Thymus (tissue), 11 donors: ENCODE measurements at regions not wholly inside any gene's neighbourhood (a gene's known extent, or its start where the extent isn't known, plus 50 kb on each side); places are given as distances from the start of the nearest gene placed in this dataset.

Experiments
- DNase-seq, 9 donors: peaks; one replicate each; pipeline ENCODE4 v3.0.0-alpha.2; 2013; ENCODE audit warnings: low spot score in 9 of 9, low read depth in 6 of 9, missing footprints in 1 of 9
- H3K27ac ChIP-seq, 2 donors: one replicate each; pipeline ENCODE4 v1.5.1; 2013; ENCODE audit warnings: control low read depth in 1 of 2, low read depth in 1 of 2, low read length in 1 of 2, mild to moderate bottlenecking in 1 of 2, moderate library complexity in 1 of 2
- H3K27me3 ChIP-seq, 2 donors: one replicate each; pipeline ENCODE4 v1.5.1; 2013; ENCODE audit warnings: low read length in 1 of 2; ENCODE audit not compliant: control insufficient read depth in 2 of 2, insufficient read depth in 1 of 2
- H3K36me3 ChIP-seq, 2 donors: one replicate each; pipeline ENCODE4 v1.5.1; 2013; ENCODE audit warnings: low read length in 1 of 2, mild to moderate bottlenecking in 1 of 2, moderate library complexity in 1 of 2; ENCODE audit not compliant: control insufficient read depth in 2 of 2, insufficient read depth in 2 of 2
- H3K4me1 ChIP-seq, 2 donors: one replicate each; pipeline ENCODE4 v1.5.1; 2013; ENCODE audit warnings: low read length in 2 of 2; ENCODE audit not compliant: control insufficient read depth in 2 of 2, insufficient read depth in 2 of 2
- H3K4me3 ChIP-seq, 2 donors: one replicate each; pipeline ENCODE4 v1.5.1; 2013; ENCODE audit warnings: low read length in 2 of 2, control low read depth in 1 of 2, mild to moderate bottlenecking in 1 of 2
- H3K9me3 ChIP-seq, 2 donors: one replicate each; pipeline ENCODE4 v1.5.1; 2013; ENCODE audit warnings: low read length in 1 of 2, mild to moderate bottlenecking in 1 of 2; ENCODE audit not compliant: control insufficient read depth in 2 of 2, insufficient read depth in 1 of 2
- WGBS: extraction: QIAGEN DNeasy Blood & Tissue Kit; methylation state at CpG from one replicate; pipeline ENCODE4 v1.1.7; 2013; 5-methylcytosine and 5-hydroxymethylcytosine counted together
- donor health status: healthy.

DNA sequence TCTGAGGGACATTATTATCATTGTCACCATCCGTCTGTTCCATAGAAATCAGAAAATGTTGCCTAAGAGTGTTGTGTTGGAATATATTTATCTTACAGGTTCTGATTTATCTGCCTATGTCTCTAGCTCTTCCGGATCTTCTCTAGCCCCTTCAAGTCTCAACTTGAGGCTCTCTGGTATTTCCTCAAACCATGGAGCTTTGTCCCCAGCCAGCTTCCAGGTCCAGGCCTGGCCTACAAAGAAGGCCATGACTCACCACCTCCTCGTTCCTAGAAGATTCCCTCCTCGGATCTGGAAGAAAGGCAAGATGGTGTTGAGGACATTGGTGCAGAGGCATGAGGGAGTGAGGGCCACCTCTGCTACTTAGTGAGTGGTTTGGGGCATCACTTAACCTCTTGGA is 122.1 kb upstream of the TRIB2 start:
- Histone ChIP-seq H3K27ac (no peak overlapping the region), H3K36me3 (no peaks in the 10 kb centered on the region), H3K4me1 (peaks cover 0 to 7% of the 10 kb centered on the region in 2 donors), H3K4me3 (no peak overlapping the region), H3K9me3 (peaks cover 0 to 3% of the 10 kb centered on the region in 2 donors), H3K27me3 (no peaks in the 10 kb centered on the region)
- over 99% methylated on average over 4 of the region's 4 CpGs for WGBS
- no peak for DNase-seq

DNA sequence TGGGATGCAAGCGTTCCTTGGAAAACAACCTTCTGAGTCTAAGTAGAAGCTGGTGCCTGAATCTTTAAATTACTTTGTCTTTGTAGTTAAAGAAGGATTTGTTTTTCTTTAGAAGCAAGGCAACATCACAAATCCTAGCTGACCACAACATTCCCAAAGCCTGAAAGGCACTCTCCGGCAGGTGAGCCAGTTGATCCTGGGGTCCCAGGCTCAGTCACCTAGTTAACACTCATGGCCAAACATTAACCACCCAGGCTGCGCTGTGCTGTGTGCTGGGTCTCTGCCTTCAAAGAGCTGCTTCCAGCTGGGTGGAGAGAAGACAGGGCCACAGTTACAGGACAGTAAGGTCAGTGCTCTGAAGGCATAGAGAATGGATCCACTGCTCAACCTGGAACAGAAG is 120.0 kb upstream of the TRIB2 start:
- Histone ChIP-seq H3K36me3 (no peaks in the 10 kb centered on the region), H3K4me1 (no peaks in the 10 kb centered on the region), H3K27me3 (no peaks in the 10 kb centered on the region), H3K27ac (no peak overlapping the region), H3K9me3 (no peaks in the 10 kb centered on the region), H3K4me3 (no peak overlapping the region)
- WGBS = 98% methylated on average over 3 of the region's 3 CpGs
- no peak for DNase-seq

DNA sequence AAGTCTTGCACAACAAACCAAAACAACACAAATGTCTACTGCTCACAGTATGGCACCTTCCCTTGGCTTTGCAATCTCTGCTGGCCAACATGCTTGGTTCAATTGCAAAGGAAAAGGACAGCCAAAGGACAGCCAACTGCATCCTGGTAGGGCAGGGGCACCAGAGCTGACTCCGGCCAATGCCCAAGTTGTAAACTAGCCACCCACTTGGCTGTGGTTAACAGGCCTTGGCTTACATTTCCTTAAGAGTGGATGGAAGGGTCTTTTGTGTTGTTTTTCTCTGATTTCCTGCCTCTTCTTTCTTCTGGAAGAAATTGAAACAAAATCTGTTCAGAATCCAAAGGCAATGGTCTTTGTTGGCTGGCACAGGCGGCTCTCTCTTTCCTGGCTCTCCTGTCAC is 119.1 kb upstream of the TRIB2 start:
- Histone ChIP-seq H3K4me1 (no peaks in the 10 kb centered on the region), H3K27me3 (no peaks in the 10 kb centered on the region), H3K36me3 (no peaks in the 10 kb centered on the region), H3K9me3 (no peaks in the 10 kb centered on the region), H3K27ac (no peak overlapping the region), H3K4me3 (no peak overlapping the region)
- 95% methylated on average over 2 of the region's 2 CpGs for WGBS
- DNase-seq = no peak

DNA sequence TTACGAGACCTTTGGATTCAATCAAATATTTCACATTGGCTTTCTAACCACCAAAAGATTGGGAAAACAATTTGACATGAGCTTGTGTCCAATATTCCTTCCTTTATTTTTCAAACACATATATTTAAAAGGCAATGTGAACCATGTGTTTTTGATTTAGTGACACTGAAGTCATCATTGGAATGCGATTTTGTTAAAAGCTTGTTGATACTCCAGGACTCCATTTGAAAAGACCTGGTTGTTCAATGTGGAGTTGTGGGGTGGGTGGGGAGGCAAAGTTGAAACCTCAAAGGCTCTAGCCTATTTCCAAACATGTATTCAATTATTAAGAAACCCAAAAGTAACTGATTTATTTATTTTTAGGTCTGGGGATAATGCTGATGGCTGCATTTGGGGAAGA is 114.1 kb upstream of the TRIB2 start:
- Histone ChIP-seq H3K27me3 (no peaks in the 10 kb centered on the region), H3K4me1 (no peaks in the 10 kb centered on the region), H3K9me3 (no peaks in the 10 kb centered on the region), H3K4me3 (no peak overlapping the region), H3K27ac (no peak overlapping the region), H3K36me3 (no peaks in the 10 kb centered on the region)
- DNase-seq = no peak
- WGBS = 97% methylated on average over 2 of the region's 2 CpGs

DNA sequence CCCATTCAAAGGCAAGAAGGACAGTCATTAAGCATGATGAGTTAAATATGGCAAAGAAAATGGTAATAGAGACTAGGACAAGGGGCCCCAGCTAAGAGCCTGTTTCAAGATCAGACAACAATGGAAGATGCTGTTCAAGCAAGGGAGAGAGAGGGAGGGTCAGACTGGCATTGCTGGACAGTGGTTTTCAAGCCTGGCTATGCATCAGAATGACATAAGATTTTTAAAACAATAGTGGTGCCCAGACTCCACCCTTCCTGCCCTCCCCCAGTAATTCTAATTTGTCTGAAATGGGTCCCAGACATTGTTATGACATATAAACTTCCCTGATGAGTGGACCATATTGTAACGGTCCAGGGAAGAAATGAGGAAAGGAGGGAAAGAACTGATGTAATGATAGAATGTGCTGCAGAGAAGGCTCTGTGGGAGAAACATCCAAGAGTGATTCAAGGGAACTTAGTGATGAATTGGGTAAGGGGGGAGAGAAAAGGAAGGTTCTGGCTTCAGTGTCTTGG is 112.9 kb upstream of the TRIB2 start:
- Histone ChIP-seq H3K4me3 (no peak overlapping the region), H3K27me3 (no peaks in the 10 kb centered on the region), H3K36me3 (no peaks in the 10 kb centered on the region), H3K9me3 (no peaks in the 10 kb centered on the region), H3K4me1 (no peaks in the 10 kb centered on the region), H3K27ac (no peak overlapping the region)
- WGBS = 98% methylated on average over 1 of the region's 1 CpG
- DNase-seq = no peak

DNA sequence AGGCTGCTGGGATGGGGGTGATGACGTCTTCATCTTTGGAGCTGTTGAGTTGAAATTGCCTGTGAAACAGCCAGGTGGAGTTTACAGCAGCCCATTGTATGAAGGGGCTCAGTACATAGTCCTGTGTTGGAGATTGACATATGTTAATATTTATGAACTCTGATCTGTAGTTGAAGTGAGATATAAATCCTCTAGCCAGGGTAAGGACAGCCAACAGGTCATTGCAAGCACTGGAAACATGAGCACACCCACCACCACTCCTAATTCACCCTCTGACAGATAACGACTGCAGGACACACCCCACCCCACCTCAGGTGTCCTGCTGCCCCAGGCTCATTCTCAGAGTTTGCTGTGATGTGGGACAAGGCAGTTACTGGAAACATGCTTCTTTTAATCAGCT is 112.4 kb upstream of the TRIB2 start:
- no peak overlapping the region for H3K4me3 ChIP-seq
- no peak overlapping the region for H3K27ac ChIP-seq
- no peak for DNase-seq
- WGBS = 95% methylated on average over 2 of the region's 2 CpGs
- H3K4me1 ChIP-seq = no peaks in the 10 kb centered on the region
- H3K27me3 ChIP-seq = no peaks in the 10 kb centered on the region
- H3K9me3 ChIP-seq = no peaks in the 10 kb centered on the region
- H3K36me3 ChIP-seq = no peaks in the 10 kb centered on the region

DNA sequence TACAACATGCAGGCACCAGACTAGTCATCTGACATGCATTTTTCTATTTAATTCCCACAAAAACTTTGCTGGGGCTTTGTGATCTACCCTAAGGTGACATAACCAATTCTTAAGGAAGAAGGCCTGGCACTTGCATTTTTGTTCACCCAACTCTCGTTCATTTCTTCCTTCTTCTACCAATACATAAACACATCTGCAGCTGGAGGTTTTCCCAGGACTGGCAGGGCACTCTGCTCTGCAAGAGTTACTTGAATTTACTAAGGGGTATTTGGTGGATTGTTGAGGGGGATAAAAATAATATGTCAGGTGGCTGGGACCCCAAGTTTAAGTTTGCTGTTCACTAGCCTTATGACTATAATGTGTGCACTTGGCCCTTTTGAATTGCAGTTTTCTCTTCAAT is 111.4 kb upstream of the TRIB2 start:
- H3K4me1 ChIP-seq = no peaks in the 10 kb centered on the region
- 98% methylated on average over 1 of the region's 1 CpG for WGBS
- no peak overlapping the region for H3K27ac ChIP-seq
- H3K4me3 ChIP-seq = no peak overlapping the region
- no peaks in the 10 kb centered on the region for H3K36me3 ChIP-seq
- H3K27me3 ChIP-seq = no peaks in the 10 kb centered on the region
- H3K9me3 ChIP-seq = no peaks in the 10 kb centered on the region
- no peak for DNase-seq

DNA sequence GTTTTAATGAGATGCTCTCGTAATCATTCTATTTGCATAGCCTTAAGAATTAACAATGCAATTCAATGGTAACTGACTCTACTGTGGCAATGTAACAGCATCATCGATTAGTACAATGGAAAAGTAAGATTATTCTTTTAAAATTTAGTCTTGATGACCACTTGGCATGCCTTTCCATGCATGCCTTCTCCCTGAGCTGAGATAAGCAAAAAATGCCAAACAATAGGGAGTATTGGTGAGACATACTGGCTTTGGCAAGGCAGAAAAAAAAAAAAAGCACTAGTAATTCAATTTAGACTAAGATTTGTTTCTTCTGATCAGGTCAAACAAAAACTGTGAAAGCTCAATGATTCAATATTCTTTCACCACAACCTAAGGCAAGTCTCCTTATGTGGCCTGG is 110.8 kb upstream of the TRIB2 start:
- H3K4me3 ChIP-seq = no peak overlapping the region
- H3K4me1 ChIP-seq = no peaks in the 10 kb centered on the region
- no peaks in the 10 kb centered on the region for H3K27me3 ChIP-seq
- WGBS = 97% methylated on average over 2 of the region's 2 CpGs
- DNase-seq = no peak
- no peak overlapping the region for H3K27ac ChIP-seq
- H3K9me3 ChIP-seq = no peaks in the 10 kb centered on the region
- no peaks in the 10 kb centered on the region for H3K36me3 ChIP-seq

DNA sequence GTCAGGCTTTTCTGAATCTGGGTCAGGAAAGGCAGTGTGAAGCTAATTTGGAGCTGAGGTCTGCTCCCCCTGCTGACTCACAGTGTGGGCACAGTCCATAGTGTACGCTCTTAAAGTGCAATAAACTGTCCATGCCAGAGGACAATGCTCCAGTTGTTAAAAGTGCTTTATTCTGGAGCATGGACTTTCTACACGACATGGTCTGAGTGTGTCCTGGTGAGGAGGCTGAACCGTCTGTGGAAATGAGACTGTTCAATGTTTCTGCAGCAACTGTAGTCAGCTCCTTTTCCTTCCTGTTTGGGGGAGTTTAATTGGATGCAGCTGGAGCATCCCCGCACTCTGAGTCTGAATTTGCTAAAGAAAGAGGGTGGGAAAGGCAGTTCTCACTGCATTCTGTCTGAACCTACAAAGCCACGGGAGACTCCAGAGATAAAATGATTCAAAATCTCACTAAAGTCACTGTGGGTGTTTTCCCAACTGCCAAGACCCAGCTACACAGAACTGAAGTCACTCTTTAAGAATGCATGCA is 110.2 kb upstream of the TRIB2 start:
- WGBS = 82% methylated on average over 5 of the region's 5 CpGs
- H3K4me3 ChIP-seq = no peak overlapping the region
- peak in 1 of 9 donors; percentile 47 for DNase-seq
- no peak overlapping the region for H3K27ac ChIP-seq
- H3K4me1 ChIP-seq = no peaks in the 10 kb centered on the region
- no peaks in the 10 kb centered on the region for H3K9me3 ChIP-seq
- H3K36me3 ChIP-seq = no peaks in the 10 kb centered on the region
- H3K27me3 ChIP-seq = no peaks in the 10 kb centered on the region

DNA sequence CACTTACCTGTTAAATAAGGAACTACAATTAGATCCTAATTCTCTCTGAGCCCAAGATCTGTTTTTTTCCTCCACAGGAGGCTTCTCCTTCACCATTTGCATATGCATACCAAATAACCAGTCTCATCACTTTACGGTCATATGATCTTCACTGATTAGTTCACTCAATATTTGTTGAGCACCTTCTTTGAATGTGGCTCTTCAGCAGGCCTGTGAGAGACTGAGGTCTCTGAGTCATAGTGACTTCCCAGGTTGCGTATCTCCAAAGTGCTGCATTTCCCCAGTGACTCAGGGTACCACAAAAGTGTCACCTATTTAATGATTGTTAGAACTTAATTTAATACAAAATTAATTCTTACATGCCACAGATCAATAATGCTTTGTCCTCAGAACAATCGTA is 108.8 kb upstream of the TRIB2 start:
- H3K4me3 ChIP-seq = no peak overlapping the region
- 97% methylated on average over 3 of the region's 3 CpGs for WGBS

More for the DNA sequence above, 108.8 kb upstream of the TRIB2 start:
- H3K9me3 ChIP-seq = no peaks in the 10 kb centered on the region
- H3K27ac ChIP-seq = no peak overlapping the region
- H3K36me3 ChIP-seq = no peaks in the 10 kb centered on the region
- H3K27me3 ChIP-seq = no peaks in the 10 kb centered on the region
- no peak for DNase-seq
- H3K4me1 ChIP-seq = no peaks in the 10 kb centered on the region
